ENCODE measurements at regions not wholly inside any gene's neighbourhood (a gene's known extent, or its start where the extent isn't known, plus 50 kb on each side); places are given as distances from the start of the nearest gene placed in this dataset.

DNA sequence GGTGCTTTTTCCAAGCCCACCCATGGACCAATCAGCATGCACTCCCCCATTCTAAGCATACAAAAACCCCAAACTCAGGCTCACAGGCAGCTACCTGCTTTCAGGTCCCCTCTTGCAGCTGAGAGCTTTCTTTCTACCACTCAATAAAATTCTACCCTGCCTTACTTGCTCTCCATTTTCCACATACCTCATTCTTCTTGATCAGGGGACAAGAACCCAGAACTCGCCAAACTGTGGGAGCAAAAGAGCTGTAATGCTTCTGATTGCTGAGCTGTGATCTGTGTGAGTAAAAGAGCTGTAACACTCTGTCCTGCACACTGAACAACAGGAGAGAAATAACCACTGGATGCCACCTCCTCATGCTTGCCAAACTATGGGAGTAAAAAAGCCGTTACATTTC lies 972.1 kb downstream of the SLITRK5 start:
- CTCF ChIA-PET, result no interaction called here
- no peak overlapping the region for H3K27ac ChIP-seq
- POLR2A ChIA-PET (ENCODE audit: low non-redundant PET), result no interaction called here
- no peak for DNase-seq (ENCODE audit: low spot score)
- TF ChIP-seq, protein P1, sequence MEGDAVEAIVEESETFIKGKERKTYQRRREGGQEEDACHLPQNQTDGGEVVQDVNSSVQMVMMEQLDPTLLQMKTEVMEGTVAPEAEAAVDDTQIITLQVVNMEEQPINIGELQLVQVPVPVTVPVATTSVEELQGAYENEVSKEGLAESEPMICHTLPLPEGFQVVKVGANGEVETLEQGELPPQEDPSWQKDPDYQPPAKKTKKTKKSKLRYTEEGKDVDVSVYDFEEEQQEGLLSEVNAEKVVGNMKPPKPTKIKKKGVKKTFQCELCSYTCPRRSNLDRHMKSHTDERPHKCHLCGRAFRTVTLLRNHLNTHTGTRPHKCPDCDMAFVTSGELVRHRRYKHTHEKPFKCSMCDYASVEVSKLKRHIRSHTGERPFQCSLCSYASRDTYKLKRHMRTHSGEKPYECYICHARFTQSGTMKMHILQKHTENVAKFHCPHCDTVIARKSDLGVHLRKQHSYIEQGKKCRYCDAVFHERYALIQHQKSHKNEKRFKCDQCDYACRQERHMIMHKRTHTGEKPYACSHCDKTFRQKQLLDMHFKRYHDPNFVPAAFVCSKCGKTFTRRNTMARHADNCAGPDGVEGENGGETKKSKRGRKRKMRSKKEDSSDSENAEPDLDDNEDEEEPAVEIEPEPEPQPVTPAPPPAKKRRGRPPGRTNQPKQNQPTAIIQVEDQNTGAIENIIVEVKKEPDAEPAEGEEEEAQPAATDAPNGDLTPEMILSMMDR (conservative IDR thresholded peaks at IDR 0.05; ENCODE audit: low read depth), result no peak

- H3K27ac ChIP-seq, result no peak overlapping the region
- CTCF ChIA-PET, result no interaction called here
- TF ChIP-seq, protein P1 (conservative IDR thresholded peaks at IDR 0.05; ENCODE audit: low read depth), result no peak
- POLR2A ChIA-PET (ENCODE audit: low non-redundant PET), result no interaction called here
- no peak for DNase-seq (ENCODE audit: low spot score)
Observed at GRCh38 chr13:88648598-88649373, 977.6 kb downstream of the SLITRK5 start.

- ChIA-PET POLR2A (ENCODE audit: low non-redundant PET) (no interaction called here), CTCF (no interaction called here)
- no peak overlapping the region for H3K27ac ChIP-seq
- DNase-seq (ENCODE audit: low spot score), result no peak
- TF ChIP-seq, protein P1 (conservative IDR thresholded peaks at IDR 0.05; ENCODE audit: low read depth), result no peak
Observed at GRCh38 chr13:88649855-88650254, 978.7 kb downstream of the SLITRK5 start.

- no peak for DNase-seq (ENCODE audit: low spot score)
- TF ChIP-seq, protein P1 (conservative IDR thresholded peaks at IDR 0.05; ENCODE audit: low read depth), result no peak
- ChIA-PET CTCF (no interaction called here), POLR2A (ENCODE audit: low non-redundant PET) (no interaction called here)
- H3K27ac ChIP-seq, result no peak overlapping the region
Observed at GRCh38 chr13:88651531-88651930, 980.4 kb downstream of the SLITRK5 start.

- no peak overlapping the region for H3K27ac ChIP-seq
- ChIA-PET POLR2A (ENCODE audit: low non-redundant PET) (no interaction called here), CTCF (no interaction called here)
- TF ChIP-seq, protein P1 (conservative IDR thresholded peaks at IDR 0.05; ENCODE audit: low read depth), result no peak
- DNase-seq (ENCODE audit: low spot score), result no peak
Observed at GRCh38 chr13:88656751-88657150, 985.6 kb downstream of the SLITRK5 start.

- TF ChIP-seq, protein P1 (conservative IDR thresholded peaks at IDR 0.05; ENCODE audit: low read depth), result no peak
- DNase-seq (ENCODE audit: low spot score), result no peak
- no peak overlapping the region for H3K27ac ChIP-seq
- POLR2A ChIA-PET (ENCODE audit: low non-redundant PET), result no interaction called here
- CTCF ChIA-PET, result no interaction called here
Observed at GRCh38 chr13:88670509-88670908, 999.3 kb downstream of the SLITRK5 start.

Measured in RWPE1 (cell line).